ENCODE measurements at regions not wholly inside any gene's neighbourhood (a gene's known extent, or its start where the extent isn't known, plus 50 kb on each side); places are given as distances from the start of the nearest gene placed in this dataset.
"Not testable (repeated sequence)": the region's sequence is repeated elsewhere in the genome, so short reads cannot be mapped to it uniquely, and the experiment has no call there.

DNA sequence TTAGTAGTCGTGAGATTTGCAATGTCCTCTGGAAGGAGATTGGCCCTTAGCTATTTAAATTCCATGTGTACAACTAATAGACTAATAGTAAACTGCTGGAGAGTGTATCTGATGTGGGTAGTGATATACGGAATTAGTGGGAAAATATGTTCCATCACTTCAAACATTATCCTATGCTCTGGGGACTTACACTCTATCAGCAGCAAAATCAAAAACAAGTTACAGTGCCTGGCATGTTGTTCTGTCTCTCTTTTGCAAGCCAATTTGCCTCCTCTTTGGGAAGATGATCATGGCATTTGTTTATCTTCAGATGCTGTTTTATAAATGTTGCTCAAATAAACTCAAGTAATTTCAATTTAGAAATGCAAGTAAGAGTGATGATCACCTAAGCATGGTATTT is 311.9 kb upstream of the ACO1 start:
- DNase-seq (ENCODE audit: low read depth in 2 of 2) = no peak

- no peak for DNase-seq (ENCODE audit: low read depth in 2 of 2)
These were observed 292.4 kb upstream of the ACO1 start for GRCh38 chr9:32092031-32092430.

DNA sequence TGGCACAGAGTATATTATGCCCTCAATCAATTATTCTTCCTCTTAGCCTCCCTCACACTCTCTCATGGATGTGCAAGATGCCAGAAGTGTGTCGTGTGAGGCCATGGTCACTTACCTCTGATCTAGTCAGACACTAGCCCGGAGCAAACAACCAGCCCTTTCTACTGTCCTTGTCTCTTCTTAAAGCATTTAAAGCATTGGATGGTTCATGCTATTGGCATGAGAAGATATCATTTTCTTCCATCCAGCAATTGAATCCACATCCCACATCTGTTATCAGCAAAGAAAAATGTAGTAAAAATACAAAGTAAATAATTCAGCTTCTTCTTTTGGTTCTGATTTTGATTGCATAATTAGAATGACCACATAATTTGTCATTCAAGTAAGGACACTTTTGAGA is 267.2 kb upstream of the ACO1 start:
- no peak for DNase-seq (ENCODE audit: low read depth in 2 of 2)

- DNase-seq (ENCODE audit: low read depth in 2 of 2) = no peak
These were observed 255.9 kb upstream of the ACO1 start for GRCh38 chr9:32128546-32128945.

- DNase-seq (ENCODE audit: low read depth in 2 of 2) = not testable (repeated sequence)
These were observed 253.7 kb upstream of the ACO1 start for GRCh38 chr9:32130709-32131108.

DNA sequence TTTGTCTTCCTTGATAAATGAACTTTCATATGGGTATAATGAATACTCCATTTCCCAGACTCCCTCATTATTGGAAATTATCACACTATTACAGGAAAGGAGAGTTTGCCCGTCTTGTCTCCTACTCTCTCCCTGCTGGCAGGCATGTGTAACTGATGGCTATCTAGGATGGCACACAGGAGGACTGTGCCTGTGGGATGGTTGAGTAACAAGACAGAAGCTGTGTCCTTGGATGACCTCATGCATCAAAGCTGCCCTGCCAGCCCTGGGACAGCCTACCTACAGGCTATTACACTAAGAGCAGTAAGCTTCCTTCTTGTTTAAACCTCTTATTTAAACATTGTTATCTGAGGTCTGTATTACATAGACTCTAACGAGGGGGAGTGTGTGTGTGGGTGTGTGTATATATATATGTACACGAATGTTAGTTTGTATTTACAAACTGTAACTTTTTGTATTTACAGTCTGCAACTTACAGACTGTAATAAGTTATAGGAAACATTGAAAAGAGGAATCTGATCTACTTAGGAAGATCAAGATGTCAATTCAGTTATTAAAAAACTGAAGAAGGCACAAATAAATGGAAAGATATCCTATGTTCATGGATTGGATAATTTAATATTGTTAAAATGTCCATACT is 247.6 kb upstream of the ACO1 start:
- DNase-seq (ENCODE audit: low read depth in 2 of 2) = no peak

DNA sequence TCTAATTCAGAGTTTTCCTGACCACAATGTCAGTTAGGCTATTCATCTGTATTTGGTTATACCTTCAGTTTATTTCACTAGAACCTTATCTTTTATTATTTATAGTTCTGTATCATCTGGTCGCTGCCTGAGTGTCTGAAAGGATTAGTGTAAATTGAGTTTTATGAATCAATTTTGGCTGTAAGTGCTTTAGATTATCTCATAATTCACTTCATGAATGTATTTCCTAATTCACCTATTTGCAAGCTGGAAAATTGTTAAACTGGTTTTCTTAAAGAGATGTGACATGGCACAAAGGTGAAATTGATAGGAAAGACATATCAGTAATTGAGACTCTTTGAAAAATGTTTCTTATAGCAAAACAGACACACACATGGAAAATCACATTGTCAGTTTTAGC is 242.4 kb upstream of the ACO1 start:
- DNase-seq (ENCODE audit: low read depth in 2 of 2) = no peak

GRCh38 chr9:32148553-32148952 is 235.9 kb upstream of the ACO1 start:
- DNase-seq (ENCODE audit: low read depth in 2 of 2) = not testable (repeated sequence)

- no peak for DNase-seq (ENCODE audit: low read depth in 2 of 2)
These were observed 223.2 kb upstream of the ACO1 start for GRCh38 chr9:32161209-32161608.

DNA sequence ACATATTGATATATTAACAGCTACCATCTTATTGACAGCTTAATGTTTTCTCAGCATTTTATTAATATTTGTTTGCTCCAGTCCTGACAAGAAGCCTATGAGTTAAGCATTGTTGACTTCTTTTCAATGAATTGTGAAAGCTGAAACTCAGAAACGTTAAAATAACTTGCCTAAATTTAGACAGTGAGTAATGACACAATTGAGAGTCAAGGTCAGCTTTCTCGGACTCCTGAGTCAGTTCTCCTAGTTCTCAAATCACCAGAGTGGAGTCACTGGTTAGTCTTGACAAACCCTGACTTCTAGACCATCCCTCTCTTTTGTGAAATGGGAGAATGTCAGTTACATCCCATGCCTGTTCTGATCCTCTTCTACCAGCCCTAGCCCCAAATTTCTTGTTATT is 222.7 kb upstream of the ACO1 start:
- DNase-seq (ENCODE audit: low read depth in 2 of 2) = no peak

DNA sequence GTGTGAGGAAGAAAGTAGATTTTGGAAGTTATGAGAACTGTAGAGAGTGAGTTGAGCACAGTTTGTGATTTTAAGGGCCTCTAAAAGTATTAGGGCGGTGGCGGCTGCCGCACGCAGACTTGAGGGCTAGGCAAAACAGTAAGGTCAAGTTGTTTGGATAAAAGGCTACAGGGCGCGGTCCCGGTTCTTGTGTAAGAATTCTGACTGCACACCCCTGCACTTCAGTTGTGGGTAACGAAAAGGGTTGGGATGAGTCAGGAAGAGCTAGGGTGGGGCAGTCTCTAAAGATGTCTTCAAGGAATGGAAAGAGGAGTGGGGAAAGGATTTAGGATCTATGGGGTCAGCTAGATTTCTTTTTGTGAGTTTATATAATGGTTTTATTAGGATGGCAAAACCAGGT is 218.1 kb upstream of the ACO1 start:
- DNase-seq (ENCODE audit: low read depth in 2 of 2) = not testable (repeated sequence)

DNA sequence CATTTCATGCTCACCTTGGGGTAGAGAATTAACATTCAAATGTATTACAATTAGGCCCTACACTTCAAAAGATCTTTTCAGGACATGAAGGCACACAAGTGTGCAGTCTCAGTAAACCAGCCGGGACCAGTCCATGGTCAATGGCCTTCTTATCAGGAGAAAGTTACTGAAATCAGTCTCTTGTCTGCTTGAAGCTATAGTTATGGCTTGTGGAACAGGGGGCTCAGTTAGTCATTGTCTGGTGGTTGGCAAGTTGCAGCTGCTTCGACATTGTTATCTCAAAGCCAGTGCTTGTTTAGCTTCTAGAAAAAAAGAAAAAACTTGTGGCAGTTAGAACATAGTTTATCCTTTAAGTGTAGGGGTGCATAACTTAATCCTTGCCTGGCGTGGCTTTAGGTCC is 213.1 kb upstream of the ACO1 start:
- no peak for DNase-seq (ENCODE audit: low read depth in 2 of 2)

DNA sequence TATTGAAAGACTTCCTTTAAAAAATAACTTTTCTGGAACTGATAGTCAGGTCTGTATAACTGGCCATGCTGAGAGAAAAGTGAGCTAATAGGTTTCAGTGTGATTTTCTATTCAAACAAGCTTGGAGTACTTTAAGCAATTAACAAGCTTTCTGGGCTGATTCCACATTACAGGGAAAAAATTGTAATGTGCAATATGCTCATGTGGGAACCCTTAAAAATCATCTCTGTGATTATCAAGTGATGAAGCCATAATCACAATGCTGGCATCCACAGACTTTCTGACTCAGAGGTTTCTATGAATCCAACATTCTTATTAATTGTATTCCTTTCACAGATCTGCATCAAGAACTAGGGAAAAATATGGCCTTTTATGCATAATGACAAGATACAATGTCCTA is 212.2 kb upstream of the ACO1 start:
- DNase-seq (ENCODE audit: low read depth in 2 of 2) = no peak

DNA sequence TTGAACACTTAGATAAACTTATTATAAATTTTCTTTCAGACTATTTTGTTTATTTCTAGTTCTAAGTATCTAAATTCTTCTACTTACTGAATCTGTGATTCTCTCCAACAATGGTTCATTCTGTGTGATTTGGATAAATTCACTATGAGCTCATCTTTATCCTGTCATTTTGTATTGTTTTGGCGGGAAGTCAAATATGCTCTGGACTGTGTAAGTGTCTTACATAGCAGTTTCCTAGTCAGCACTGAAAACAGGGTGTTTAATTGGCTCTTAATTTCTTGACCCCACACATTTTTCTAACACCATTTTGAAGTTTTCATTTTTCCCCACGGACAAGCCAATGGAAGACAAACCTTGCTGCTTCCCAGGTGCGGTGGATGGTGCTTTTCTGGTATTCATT is 207.0 kb upstream of the ACO1 start:
- no peak for DNase-seq (ENCODE audit: low read depth in 2 of 2)

- DNase-seq (ENCODE audit: low read depth in 2 of 2) = no peak
These were observed 203.8 kb upstream of the ACO1 start for GRCh38 chr9:32180597-32180996.

GRCh38 chr9:32200241-32200640 is 184.2 kb upstream of the ACO1 start:
- DNase-seq (ENCODE audit: low read depth in 2 of 2) = no peak

- no peak for DNase-seq (ENCODE audit: low read depth in 2 of 2)
These were observed 183.5 kb upstream of the ACO1 start for GRCh38 chr9:32200896-32201295.

- not testable (repeated sequence) for DNase-seq (ENCODE audit: low read depth in 2 of 2)
These were observed 175.3 kb upstream of the ACO1 start for GRCh38 chr9:32209164-32209563.

- DNase-seq (ENCODE audit: low read depth in 2 of 2) = no peak
These were observed 166.2 kb upstream of the ACO1 start for GRCh38 chr9:32218100-32218767.

DNA sequence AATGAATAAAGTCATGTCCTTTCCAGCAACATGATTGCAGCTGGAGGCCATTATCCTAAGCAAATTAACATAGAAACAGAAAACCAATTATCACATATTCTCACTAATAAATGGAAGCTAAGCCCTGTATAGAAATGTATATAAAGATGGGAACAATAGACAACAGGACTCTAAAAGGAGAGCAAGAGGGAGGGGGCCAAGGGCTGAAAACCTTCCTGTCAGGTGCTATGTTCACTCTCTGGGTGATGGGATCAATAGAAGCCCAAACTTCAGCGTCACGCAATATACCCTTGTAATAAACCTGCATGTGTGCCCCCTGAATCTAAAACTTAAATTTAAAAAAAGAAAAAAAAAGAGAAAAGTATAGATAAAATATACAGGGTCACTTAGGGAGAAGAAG is 163.7 kb upstream of the ACO1 start:
- no peak for DNase-seq (ENCODE audit: low read depth in 2 of 2)

DNA sequence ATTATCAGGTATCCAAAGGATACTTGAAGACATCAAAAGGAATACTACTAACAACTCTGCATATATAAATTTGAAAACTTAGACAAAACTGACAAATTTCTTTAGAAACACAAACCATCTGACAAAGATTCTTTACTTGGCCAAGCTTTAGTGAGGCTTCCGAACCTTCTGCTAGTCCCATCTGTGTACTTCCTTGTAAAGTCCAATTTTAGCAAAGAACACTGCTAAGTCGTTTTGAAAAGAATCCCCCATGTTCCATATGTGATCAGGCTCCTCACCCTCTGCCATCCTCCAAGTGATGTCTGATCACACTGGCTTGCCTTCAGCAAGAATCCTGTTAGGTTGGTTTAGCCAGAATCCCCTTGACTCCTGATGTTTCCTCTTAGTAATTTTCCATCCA is 150.0 kb upstream of the ACO1 start:
- no peak for DNase-seq (ENCODE audit: low read depth in 2 of 2)

- no peak for DNase-seq (ENCODE audit: low read depth in 2 of 2)
These were observed 137.3 kb upstream of the ACO1 start for GRCh38 chr9:32247168-32247567.

- DNase-seq (ENCODE audit: low read depth in 2 of 2) = no peak
These were observed 136.2 kb upstream of the ACO1 start for GRCh38 chr9:32248189-32248712.

GRCh38 chr9:32251539-32251938 is 132.9 kb upstream of the ACO1 start:
- peak in 1 of 2 donors; percentile 5 for DNase-seq (ENCODE audit: low read depth in 2 of 2)

Measured in stimulated activated CD4-positive, alpha-beta T cell treated with anti-CD3 and anti-CD28 coated beads, Interleukin-1b, Interleukin-23, amount 100 ng/mL, for 4 hours (primary cell).